ENCODE measurements at regions not wholly inside any gene's neighbourhood (a gene's known extent, or its start where the extent isn't known, plus 50 kb on each side); places are given as distances from the start of the nearest gene placed in this dataset.

GRCh38 chr4:135515295-135515694 is 1313.7 kb upstream of the PABPC4L start:
- Histone ChIP-seq H3K9me3 (no peaks in the 10 kb centered on the region), H3K4me1 (no peaks in the 10 kb centered on the region), H3K27ac (no peak overlapping the region), H3K27me3 (no peaks in the 10 kb centered on the region), H3K36me3 (no peaks in the 10 kb centered on the region), H3K4me3 (replicated peaks in 1 of 3) (no peak overlapping the region)
- WGBS, 2 donors, result 85 to 87% methylated on average over 3 of the region's 3 CpGs
- DNase-seq, result no peak
- intact Hi-C loops (cut with DNase I), result no loop called here
- no peak for TF ChIP-seq CTCF (IDR thresholded peaks at IDR 0.05)
- no peak for TF ChIP-seq POLR2A (IDR thresholded peaks at IDR 0.05)

- no peak for TF ChIP-seq CTCF (IDR thresholded peaks at IDR 0.05)
- no peak for TF ChIP-seq POLR2A (IDR thresholded peaks at IDR 0.05)
- Histone ChIP-seq H3K36me3 (no peaks in the 10 kb centered on the region), H3K4me1 (no peaks in the 10 kb centered on the region), H3K27me3 (no peaks in the 10 kb centered on the region), H3K4me3 (replicated peaks in 1 of 3) (no peak overlapping the region), H3K27ac (no peak overlapping the region), H3K9me3 (no peaks in the 10 kb centered on the region)
- no peak for DNase-seq
- 78 to 89% methylated on average over 1 of the region's 1 CpG for WGBS, 2 donors
- intact Hi-C loops (cut with DNase I), result no loop called here
Observed at GRCh38 chr4:135510582-135510981, 1309.0 kb upstream of the PABPC4L start.

DNA sequence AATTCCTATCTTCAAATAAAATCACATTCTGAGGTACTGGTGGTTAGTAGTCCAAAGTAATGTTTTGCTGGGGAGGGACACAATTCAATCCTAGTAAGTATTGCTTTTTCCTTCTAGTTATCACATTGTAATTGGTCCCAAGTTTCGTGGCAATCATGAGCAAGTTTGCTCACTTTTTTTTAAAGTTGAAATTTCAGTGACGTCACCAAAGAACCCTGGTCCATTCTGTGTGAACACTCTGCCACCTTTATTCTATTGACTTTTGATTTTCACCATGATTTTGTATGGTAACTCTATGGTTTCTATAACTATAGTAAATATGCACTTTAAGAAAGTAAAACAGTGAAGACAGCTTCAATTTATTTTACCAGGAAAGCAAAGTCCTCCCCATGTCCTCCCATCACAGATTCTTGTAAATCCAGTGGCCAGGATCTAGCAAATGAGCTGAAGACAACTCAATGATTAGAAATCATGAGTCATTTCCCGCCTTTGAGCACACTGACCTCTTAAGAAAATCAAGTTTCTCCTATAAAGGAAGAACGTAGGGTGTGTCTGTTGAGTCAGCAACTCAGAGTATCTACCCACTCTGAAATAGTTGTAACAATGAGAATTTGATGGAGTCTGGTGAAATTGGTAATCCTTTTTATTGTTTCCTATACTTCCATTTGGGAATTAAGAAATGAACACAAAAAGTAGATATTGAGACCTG is 1306.6 kb upstream of the PABPC4L start:
- Histone ChIP-seq H3K4me3 (replicated peaks in 1 of 3) (no peak overlapping the region), H3K36me3 (no peaks in the 10 kb centered on the region), H3K27ac (no peak overlapping the region), H3K4me1 (no peaks in the 10 kb centered on the region), H3K27me3 (no peaks in the 10 kb centered on the region), H3K9me3 (no peaks in the 10 kb centered on the region)
- TF ChIP-seq CTCF (IDR thresholded peaks at IDR 0.05) (no peak), POLR2A (IDR thresholded peaks at IDR 0.05) (no peak)
- WGBS, 2 donors, result 79 to 86% methylated on average over 4 of the region's 4 CpGs
- DNase-seq, result no peak
- intact Hi-C loops (cut with DNase I), result no loop called here

DNA sequence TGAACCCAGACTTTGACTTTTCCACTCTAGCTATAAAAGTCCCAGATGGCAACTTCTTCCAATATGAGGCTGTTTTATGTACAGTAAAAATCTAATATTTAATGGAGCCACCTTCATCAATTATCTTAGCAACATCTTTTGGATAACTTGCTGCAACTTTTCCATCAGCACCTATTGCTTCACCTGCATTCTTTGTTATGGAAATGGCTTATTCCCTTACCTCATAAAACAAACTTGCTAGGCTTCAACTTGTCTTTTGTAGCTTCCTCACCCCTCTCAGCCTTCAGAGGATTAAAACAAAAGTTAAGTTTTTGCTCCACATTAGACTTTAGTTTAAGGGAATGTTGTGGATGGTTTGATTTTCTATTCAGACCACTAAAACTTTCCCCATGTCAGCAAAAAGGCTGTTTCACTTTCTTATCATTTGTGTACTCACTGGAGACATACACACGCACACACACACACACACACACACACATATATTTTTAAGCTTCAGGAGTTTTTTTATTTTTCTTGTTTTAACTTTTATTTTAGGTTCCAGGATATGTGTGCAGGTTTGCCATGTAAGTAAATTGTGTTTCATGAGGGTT is 1296.1 kb upstream of the PABPC4L start:
- 75 to 84% methylated on average over 1 of the region's 1 CpG for WGBS, 2 donors
- intact Hi-C loops (cut with DNase I), result no loop called here
- Histone ChIP-seq H3K9me3 (no peaks in the 10 kb centered on the region), H3K27ac (no peak overlapping the region), H3K36me3 (no peaks in the 10 kb centered on the region), H3K4me3 (replicated peaks in 1 of 3) (no peak overlapping the region), H3K4me1 (no peaks in the 10 kb centered on the region), H3K27me3 (no peaks in the 10 kb centered on the region)
- no peak for DNase-seq
- TF ChIP-seq CTCF (IDR thresholded peaks at IDR 0.05) (no peak), POLR2A (IDR thresholded peaks at IDR 0.05) (no peak)

- no peaks in the 10 kb centered on the region for H3K9me3 ChIP-seq
- WGBS, 2 donors, result 85 to 87% methylated on average over 2 of the region's 2 CpGs
- H3K4me3 ChIP-seq (replicated peaks in 1 of 3), result no peak overlapping the region
- no peak for DNase-seq
- H3K27me3 ChIP-seq, result no peaks in the 10 kb centered on the region
- no peak for TF ChIP-seq CTCF (IDR thresholded peaks at IDR 0.05)
- TF ChIP-seq POLR2A (IDR thresholded peaks at IDR 0.05), result no peak
- no peak overlapping the region for H3K27ac ChIP-seq
- intact Hi-C loops (cut with DNase I), result no loop called here
- no peaks in the 10 kb centered on the region for H3K36me3 ChIP-seq
- no peaks in the 10 kb centered on the region for H3K4me1 ChIP-seq
Observed at GRCh38 chr4:135492439-135492838, 1290.8 kb upstream of the PABPC4L start.

All from thyroid gland (tissue), 4 donors.